ENCODE measurements at regions not wholly inside any gene's neighbourhood (a gene's known extent, or its start where the extent isn't known, plus 50 kb on each side); places are given as distances from the start of the nearest gene placed in this dataset.

DNA sequence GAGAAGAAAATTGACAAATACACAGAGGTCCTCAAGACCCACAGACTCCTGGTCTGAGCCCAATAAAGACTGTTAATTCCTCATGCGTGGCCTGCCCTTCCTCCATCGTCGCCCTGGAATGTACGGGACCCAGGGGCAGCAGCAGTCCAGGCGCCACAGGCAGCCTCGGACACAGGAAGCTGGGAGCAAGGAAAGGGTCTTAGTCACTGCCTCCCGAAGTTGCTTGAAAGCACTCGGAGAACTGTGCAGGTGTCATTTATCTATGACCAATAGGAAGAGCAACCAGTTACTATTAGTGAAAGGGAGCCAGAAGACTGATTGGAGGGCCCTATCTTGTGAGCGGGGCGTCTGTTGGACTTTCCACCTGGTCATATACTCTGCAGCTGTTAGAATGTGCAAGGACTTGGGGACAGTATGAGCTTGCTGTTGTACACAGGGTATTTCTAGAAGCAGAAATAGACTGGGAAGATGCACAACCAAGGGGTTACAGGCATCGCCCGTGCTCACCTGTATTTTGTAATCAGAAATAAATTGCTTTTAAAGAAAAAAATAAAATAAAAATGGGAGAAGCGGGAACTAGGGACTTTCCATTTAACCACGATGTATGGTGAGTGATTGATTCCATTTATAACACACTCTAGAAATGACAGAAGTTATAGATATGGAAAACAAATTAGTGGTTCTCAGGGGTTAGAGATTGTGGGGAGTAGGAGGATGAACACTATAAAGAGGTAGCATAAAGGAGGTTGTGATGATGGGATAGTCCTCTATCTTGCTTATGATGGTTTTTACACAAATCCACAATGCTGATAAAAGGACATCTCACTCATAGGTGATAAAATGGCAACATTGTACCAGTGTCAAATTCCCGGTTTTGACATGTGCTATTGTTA lies 244.7 kb downstream of the MRPL39 start:
- no peak for TF ChIP-seq RAD21 (IDR thresholded peaks at IDR 0.05)
- no peak for TF ChIP-seq JUND (IDR thresholded peaks at IDR 0.05)
- TF ChIP-seq EGR1 (IDR thresholded peaks at IDR 0.05; ENCODE audit: low read depth in 2 of 2), result no peak
- no peak for TF ChIP-seq FOXA2 (IDR thresholded peaks at IDR 0.05)
- no peak for TF ChIP-seq SP1 (IDR thresholded peaks at IDR 0.05)
- TF ChIP-seq NR2F2 (IDR thresholded peaks at IDR 0.05), result no peak
- no peak for TF ChIP-seq GABPA (IDR thresholded peaks at IDR 0.05 in 1 of 2, conservative IDR thresholded peaks at IDR 0.05 in 1 of 2)
- TF ChIP-seq, protein P1, sequence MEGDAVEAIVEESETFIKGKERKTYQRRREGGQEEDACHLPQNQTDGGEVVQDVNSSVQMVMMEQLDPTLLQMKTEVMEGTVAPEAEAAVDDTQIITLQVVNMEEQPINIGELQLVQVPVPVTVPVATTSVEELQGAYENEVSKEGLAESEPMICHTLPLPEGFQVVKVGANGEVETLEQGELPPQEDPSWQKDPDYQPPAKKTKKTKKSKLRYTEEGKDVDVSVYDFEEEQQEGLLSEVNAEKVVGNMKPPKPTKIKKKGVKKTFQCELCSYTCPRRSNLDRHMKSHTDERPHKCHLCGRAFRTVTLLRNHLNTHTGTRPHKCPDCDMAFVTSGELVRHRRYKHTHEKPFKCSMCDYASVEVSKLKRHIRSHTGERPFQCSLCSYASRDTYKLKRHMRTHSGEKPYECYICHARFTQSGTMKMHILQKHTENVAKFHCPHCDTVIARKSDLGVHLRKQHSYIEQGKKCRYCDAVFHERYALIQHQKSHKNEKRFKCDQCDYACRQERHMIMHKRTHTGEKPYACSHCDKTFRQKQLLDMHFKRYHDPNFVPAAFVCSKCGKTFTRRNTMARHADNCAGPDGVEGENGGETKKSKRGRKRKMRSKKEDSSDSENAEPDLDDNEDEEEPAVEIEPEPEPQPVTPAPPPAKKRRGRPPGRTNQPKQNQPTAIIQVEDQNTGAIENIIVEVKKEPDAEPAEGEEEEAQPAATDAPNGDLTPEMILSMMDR (IDR thresholded peaks at IDR 0.05; ENCODE audit: low read depth, low read length, missing input control), result no peak
- TF ChIP-seq HNF4G (IDR thresholded peaks at IDR 0.05), result no peak
- no peak for TF ChIP-seq REST (IDR thresholded peaks at IDR 0.05)
- TF ChIP-seq TAF1 (conservative IDR thresholded peaks at IDR 0.05), result no peak
- no peak for TF ChIP-seq ZBTB33 (IDR thresholded peaks at IDR 0.05)
- TF ChIP-seq HNF4A (conservative IDR thresholded peaks at IDR 0.05), result no peak
- TF ChIP-seq, protein P2, sequence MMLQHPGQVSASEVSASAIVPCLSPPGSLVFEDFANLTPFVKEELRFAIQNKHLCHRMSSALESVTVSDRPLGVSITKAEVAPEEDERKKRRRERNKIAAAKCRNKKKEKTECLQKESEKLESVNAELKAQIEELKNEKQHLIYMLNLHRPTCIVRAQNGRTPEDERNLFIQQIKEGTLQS (IDR thresholded peaks at IDR 0.05), result no peak
- no peak for TF ChIP-seq FOXA1 (IDR thresholded peaks at IDR 0.05)
- no peak for TF ChIP-seq YY1 (IDR thresholded peaks at IDR 0.05)
- WGBS, result 82% methylated on average over 15 of the region's 15 CpGs
- H3K9ac ChIP-seq (ENCODE audit: low read depth in 1 of 2, low read length in 2 of 2), result no peak overlapping the region
- no peaks in the 10 kb centered on the region for H3K9me3 ChIP-seq (ENCODE audit: control insufficient read depth in 4 of 4, low read length in 3 of 4)
- H3K36me3 ChIP-seq (ENCODE audit: control insufficient read depth in 4 of 4, insufficient read depth in 3 of 4, low read depth in 1 of 4, low read length in 3 of 4), result no peaks in the 10 kb centered on the region
- H3K4me1 ChIP-seq (ENCODE audit: control insufficient read depth in 4 of 4, insufficient read depth in 4 of 4, low read length in 3 of 4), result no peaks in the 10 kb centered on the region
- no peak overlapping the region for H3K27ac ChIP-seq (ENCODE audit: low read depth in 1 of 2, low read length in 2 of 2)
- no peak for DNase-seq (ENCODE audit: low spot score)
- H3K4me3 ChIP-seq (ENCODE audit: low read depth in 1 of 3, low read length in 3 of 3), result no peak overlapping the region
- H3K27me3 ChIP-seq (ENCODE audit: control insufficient read depth in 4 of 4, insufficient read depth in 4 of 4, low read length in 3 of 4), result peaks cover 0 to 2% (median 0%) of the 10 kb centered on the region in 4 donors
